ENCODE measurements at regions not wholly inside any gene's neighbourhood (a gene's known extent, or its start where the extent isn't known, plus 50 kb on each side); places are given as distances from the start of the nearest gene placed in this dataset.

- no peak for TF ChIP-seq EZH2phosphoT487 (IDR thresholded peaks at IDR 0.05; ENCODE audit: borderline replicate concordance, low read length)
- TF ChIP-seq, protein P1, sequence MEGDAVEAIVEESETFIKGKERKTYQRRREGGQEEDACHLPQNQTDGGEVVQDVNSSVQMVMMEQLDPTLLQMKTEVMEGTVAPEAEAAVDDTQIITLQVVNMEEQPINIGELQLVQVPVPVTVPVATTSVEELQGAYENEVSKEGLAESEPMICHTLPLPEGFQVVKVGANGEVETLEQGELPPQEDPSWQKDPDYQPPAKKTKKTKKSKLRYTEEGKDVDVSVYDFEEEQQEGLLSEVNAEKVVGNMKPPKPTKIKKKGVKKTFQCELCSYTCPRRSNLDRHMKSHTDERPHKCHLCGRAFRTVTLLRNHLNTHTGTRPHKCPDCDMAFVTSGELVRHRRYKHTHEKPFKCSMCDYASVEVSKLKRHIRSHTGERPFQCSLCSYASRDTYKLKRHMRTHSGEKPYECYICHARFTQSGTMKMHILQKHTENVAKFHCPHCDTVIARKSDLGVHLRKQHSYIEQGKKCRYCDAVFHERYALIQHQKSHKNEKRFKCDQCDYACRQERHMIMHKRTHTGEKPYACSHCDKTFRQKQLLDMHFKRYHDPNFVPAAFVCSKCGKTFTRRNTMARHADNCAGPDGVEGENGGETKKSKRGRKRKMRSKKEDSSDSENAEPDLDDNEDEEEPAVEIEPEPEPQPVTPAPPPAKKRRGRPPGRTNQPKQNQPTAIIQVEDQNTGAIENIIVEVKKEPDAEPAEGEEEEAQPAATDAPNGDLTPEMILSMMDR (IDR thresholded peaks at IDR 0.05; ENCODE audit: low read depth, low read length, poor library complexity, severe bottlenecking), result no peak
Observed at GRCh38 chr20:48535556-48535955, 292.2 kb downstream of the PREX1 start.
